ENCODE measurements at regions not wholly inside any gene's neighbourhood (a gene's known extent, or its start where the extent isn't known, plus 50 kb on each side); places are given as distances from the start of the nearest gene placed in this dataset.
"Not testable (repeated sequence)": the region's sequence is repeated elsewhere in the genome, so short reads cannot be mapped to it uniquely, and the experiment has no call there.

DNA sequence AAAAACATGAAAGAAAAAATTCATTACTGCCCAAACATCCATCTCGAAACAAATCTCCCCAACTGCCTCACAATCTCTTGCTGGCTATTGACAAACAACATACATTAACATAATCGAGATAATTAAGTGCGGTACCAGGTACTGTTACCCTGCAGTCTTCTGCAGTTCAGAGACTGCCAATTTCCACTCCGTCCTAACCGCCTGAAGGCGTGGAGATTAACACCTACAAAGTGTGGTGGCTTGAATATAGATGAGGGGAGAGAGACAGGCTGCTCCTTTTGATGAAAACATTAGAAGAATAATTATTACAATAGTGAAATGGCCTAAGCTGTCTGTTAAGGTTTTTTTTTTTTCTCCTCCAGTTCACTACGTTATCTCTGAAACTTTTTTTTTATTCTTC lies 258.9 kb upstream of the SOX4 start:
- DNase-seq (ENCODE audit: low read depth in 3 of 3), result no peak

GRCh38 chr6:21335591-21335990 lies 258.0 kb upstream of the SOX4 start:
- DNase-seq (ENCODE audit: low read depth in 3 of 3), result no peak

- no peak for DNase-seq (ENCODE audit: low read depth in 3 of 3)
These were observed 256.3 kb upstream of the SOX4 start for GRCh38 chr6:21337263-21337662.

DNA sequence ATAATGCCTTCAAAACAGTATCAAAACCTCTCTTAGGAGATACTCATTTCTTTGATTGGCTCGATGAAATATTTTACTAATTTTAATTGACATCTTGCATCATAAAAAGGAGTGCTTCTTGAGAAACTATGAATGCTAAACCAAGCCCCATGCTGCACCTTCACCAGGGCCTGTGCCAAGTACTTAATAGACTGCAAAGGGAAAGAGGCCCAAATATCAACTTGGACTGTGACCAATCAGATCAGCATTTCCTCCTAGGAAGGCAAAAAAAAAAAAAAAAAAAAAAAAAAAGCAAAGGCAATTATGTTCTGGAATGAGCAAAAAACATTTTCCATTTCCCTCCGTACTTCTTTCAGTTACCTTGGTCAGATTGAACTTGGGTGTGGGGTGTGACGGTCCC lies 253.0 kb upstream of the SOX4 start:
- no peak for DNase-seq (ENCODE audit: low read depth in 3 of 3)

GRCh38 chr6:21341910-21342309 lies 251.6 kb upstream of the SOX4 start:
- DNase-seq (ENCODE audit: low read depth in 3 of 3), result no peak

- DNase-seq (ENCODE audit: low read depth in 3 of 3), result no peak
These were observed 251.1 kb upstream of the SOX4 start for GRCh38 chr6:21342501-21342900.

GRCh38 chr6:21345704-21346103 lies 247.8 kb upstream of the SOX4 start:
- DNase-seq (ENCODE audit: low read depth in 3 of 3), result not testable (repeated sequence)

DNA sequence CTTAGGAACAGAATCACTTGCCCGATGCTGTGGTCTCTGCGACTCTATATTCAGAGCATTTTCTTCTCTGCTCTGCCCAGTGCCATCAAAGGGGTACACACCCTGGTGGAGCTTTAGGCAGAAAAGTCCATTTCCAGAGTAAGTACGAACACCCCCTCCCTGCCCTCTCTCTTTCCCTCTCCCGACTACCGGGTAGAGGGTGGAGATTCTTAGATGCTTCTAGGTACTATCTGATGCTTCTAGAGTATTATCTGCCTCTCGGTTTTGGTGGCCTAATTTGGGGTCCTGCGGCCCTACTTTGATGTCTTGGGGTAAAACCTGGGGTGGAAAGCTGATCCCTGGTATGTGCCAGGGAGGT lies 245.4 kb upstream of the SOX4 start:
- DNase-seq (ENCODE audit: low read depth in 3 of 3), result no peak

DNA sequence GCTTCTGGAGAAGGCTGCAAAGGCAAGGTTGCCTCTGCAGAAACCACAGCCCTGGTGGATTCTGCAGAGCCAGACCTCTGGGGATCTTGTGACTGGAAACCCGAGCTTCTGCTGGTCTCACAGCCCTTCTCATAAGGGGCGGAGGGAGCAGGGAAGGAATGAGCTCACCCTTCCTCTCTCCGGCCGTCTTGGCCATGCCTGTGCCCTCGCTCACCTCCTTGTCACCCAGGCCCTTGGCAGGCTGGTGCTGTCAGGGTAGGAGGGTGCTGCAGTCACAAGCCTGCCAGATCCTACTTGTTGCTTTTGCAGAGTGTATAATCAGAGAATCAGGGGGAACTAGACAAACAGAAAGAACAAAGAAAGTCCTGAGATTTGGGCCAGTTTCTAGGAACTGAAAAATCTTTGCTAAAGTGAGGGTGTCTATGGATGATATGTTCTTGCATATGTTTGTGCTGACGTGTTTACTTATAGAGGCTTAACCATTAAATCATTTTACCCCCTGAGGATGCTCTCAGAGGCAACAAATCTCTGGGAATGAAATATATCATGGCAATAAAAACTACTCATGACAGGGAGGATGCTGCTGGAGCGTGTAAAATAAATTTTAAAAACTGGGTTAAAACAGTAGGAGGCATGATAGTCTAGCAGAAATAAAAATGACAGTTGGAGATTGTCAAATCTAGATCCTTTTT lies 244.9 kb upstream of the SOX4 start:
- no peak for DNase-seq (ENCODE audit: low read depth in 3 of 3)

GRCh38 chr6:21349834-21350233 lies 243.7 kb upstream of the SOX4 start:
- no peak for DNase-seq (ENCODE audit: low read depth in 3 of 3)

- no peak for DNase-seq (ENCODE audit: low read depth in 3 of 3)
These were observed 242.6 kb upstream of the SOX4 start for GRCh38 chr6:21350926-21351325.

GRCh38 chr6:21352131-21352530 lies 241.4 kb upstream of the SOX4 start:
- no peak for DNase-seq (ENCODE audit: low read depth in 3 of 3)

DNA sequence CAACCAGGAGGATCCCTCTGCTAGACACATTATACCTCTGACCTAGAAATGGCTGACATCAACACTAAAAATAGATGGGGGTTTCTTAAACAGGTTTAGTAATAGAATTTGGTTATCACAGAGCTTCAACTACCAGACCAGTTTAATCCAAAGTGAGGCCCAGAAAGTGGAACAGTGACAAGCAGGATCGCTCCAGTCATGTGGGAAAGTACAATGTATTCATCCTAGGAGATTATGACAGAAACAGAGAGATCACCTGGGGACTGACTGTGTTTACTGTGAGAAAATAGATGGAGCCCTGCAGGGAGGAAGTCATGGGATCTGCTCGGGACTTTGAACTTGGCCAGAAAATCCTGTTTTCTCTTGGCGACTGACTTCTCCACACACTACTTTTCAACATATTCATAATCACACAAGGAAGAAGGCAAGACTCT lies 238.7 kb upstream of the SOX4 start:
- no peak for DNase-seq (ENCODE audit: low read depth in 3 of 3)

DNA sequence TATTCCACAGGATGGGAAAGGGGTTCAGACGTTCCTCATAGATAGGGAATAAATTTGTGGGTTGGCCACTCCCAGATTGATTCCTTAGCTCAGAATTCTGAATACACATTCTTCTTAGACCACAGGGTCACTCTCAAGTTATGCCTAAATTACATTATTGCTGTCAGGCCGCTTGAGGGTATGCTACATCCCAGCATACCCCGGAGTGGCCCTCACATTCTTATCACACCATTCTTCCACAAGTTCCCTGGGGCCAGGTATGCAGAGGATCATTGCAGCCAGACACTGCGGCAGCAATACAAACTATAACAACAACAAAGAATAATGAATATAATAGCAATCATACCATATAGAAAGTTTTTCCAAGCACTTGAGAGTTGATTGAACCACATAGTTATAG lies 237.9 kb upstream of the SOX4 start:
- no peak for DNase-seq (ENCODE audit: low read depth in 3 of 3)

GRCh38 chr6:21357262-21357661 lies 236.3 kb upstream of the SOX4 start:
- no peak for DNase-seq (ENCODE audit: low read depth in 3 of 3)

DNA sequence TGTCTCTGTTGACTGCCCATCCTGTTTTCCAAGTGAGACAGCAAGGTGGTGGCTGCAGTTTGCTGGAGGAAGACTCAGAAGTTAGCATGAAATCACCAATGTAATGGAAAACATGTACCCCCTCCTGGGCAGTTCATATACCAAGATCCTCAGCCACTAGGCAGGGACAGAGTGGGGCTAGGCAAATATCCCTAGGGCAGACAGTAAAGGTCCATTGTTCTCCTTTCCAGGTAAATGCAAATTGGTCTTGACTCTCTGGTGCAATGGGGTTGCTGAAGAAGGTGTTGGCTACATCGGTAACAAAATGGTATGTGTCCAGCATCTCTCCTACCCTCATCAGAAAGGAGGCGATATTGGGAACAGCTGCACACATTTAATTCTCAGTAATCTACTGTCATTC lies 233.6 kb upstream of the SOX4 start:
- DNase-seq (ENCODE audit: low read depth in 3 of 3), result no peak

- DNase-seq (ENCODE audit: low read depth in 3 of 3), result no peak
These were observed 233.2 kb upstream of the SOX4 start for GRCh38 chr6:21360336-21360735.

DNA sequence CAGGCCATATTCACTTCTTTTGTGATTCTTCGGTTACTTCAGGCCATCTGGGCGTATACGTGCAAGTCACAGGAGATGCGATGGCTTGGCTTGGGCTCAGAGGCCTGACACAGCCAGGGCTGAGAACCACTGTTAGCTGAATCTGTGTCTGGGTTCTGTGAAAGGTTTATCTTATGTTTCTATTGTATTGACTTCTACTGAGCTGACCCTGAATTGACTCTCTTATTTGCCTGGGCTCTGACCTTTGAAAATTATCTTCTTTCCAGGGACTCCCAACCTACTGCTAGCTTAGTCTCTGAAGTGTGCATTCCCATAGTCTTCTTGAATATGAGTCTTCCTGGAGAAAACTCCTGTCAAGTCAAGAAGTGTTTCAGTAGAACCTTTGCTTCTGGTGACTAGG lies 226.4 kb upstream of the SOX4 start:
- no peak for DNase-seq (ENCODE audit: low read depth in 3 of 3)

GRCh38 chr6:21367649-21368154 lies 225.8 kb upstream of the SOX4 start:
- no peak for DNase-seq (ENCODE audit: low read depth in 3 of 3)

DNA sequence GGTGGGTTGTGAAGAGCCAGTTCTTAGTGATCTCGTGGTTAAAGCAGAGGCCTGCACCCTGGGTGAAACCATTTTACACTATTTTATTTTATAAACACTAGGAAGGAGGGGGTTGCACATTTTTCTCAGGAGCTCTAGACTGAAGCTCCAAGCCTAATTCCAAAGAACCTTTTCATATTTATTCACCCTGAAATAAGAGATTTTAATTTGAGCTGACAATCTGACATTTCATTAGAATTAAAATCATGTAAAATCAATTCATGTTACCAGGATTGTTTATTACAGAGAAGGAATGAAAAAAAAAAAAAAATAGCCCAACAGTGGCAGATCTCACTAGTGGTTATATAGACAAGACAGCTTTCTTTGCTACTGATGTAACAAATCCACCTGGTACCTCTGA lies 222.5 kb upstream of the SOX4 start:
- DNase-seq (ENCODE audit: low read depth in 3 of 3), result no peak

- no peak for DNase-seq (ENCODE audit: low read depth in 3 of 3)
These were observed 221.8 kb upstream of the SOX4 start for GRCh38 chr6:21371676-21372171.

DNA sequence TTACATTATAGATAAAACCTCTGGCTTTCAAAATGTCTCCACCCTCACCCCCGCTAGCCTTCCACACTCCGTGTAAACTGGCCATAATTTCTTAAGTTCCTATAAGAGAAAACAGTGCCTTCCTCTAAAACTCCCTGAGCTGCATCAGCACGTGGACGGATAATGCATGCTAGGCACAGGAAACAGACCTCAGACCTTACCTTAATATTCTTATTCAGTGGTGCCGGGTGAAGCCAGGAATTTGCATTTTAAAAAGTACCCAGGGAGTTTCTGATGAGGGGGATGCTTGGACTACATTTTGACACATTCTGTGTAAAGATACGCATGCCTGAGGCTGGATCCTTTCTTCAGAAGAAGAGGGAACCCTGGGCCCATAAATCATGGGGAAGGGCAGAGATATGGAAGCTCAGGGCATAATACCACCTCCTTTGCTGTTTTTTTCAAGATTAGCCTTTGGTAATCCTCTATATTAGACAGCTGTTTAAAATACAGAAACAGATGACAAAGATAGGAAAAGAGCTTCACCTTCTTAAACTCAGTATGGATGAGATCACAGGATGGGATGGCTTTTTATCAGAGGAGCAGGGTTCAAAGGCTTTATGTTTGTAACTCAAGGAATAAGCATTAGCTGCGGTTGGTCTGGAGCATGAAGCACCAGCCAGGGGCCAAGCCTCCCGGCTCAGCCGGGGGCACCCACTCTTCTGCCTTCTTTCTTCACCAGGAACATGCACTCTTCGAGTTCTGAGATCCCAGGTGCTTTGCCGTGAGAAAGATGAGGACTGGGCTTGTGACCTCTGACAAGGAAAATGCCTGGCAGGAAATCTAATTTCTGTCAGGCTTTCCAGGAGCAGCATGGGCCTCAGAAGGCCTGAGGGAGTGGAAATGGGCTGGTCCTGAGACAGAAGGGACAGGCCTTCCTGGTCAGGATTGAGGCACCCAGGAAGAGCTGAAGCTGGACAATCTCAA lies 218.1 kb upstream of the SOX4 start:
- no peak for DNase-seq (ENCODE audit: low read depth in 3 of 3)

DNA sequence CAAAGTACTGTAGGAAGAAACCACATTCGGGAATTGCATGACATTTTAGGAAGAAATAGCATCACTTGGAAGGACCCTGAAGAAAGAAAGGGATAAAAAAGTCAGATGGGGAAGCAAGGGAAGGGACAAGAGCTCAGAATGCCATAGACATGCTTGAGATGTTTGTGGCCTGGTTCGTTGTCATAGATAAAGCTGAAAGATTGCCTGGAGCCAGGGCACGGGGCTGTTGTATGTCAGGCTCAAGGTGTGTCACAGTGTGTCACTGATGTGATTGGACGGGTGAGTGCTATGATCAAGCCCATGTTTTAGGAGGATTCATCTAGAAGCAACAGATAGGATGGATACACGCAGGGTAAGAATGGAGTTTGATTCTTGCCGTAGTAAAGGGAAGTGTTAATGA lies 216.2 kb upstream of the SOX4 start:
- no peak for DNase-seq (ENCODE audit: low read depth in 3 of 3)
